GM12874 (cell line): ENCODE measurements at regions not wholly inside any gene's neighbourhood (a gene's known extent, or its start where the extent isn't known, plus 50 kb on each side); places are given as distances from the start of the nearest gene placed in this dataset.

Experiments used
- TF ChIP-seq, protein P1 (sequence below): IDR thresholded peaks from 2 replicates; pipeline ENCODE4 v1.5.1; 2011; ENCODE audit warnings: low read depth, mild to moderate bottlenecking, control low read depth, low read length, moderate library complexity; ENCODE audit not compliant: insufficient read depth

DNA sequence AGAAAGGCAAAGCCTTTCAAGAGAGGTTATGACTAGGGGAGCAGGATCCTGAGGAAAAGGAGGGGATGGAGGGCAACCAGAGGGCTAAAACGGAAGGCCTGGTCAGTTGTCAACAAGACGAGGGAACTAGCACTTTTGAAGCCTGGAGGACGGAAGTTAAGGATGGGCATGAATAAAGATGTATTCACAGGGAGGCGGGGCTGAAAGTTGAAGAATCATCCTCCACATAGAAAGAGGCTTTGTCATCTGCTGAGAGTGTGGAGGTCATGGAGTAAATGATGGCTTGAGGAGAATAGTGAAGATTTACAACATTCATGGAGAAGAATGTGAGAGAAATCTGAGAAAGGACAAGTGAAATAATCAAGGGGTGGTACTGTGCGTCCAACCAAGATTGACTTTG is 137.5 kb downstream of the MAGEB17 start:
- TF ChIP-seq, protein P1, sequence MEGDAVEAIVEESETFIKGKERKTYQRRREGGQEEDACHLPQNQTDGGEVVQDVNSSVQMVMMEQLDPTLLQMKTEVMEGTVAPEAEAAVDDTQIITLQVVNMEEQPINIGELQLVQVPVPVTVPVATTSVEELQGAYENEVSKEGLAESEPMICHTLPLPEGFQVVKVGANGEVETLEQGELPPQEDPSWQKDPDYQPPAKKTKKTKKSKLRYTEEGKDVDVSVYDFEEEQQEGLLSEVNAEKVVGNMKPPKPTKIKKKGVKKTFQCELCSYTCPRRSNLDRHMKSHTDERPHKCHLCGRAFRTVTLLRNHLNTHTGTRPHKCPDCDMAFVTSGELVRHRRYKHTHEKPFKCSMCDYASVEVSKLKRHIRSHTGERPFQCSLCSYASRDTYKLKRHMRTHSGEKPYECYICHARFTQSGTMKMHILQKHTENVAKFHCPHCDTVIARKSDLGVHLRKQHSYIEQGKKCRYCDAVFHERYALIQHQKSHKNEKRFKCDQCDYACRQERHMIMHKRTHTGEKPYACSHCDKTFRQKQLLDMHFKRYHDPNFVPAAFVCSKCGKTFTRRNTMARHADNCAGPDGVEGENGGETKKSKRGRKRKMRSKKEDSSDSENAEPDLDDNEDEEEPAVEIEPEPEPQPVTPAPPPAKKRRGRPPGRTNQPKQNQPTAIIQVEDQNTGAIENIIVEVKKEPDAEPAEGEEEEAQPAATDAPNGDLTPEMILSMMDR, result no peak

DNA sequence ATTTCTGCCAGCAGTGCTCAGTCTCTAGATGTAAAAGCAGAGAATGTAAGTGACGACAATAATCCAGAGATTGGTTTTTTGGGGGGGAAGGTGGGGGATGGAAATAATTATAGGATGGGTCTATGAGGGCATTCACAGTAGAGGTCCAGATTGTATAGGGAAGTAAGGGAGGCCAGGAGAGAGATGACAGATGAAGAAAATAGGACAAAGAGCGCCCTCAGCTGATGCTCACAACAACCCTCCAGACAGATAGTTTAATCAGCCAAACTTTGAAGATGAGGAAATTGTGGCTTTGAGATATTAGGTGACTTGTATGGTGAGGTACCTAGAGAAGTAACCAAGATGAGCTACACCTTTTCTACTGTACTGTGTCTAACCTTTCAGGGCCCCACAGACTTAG is 137.9 kb downstream of the MAGEB17 start:
- TF ChIP-seq, protein P1, result no peak

DNA sequence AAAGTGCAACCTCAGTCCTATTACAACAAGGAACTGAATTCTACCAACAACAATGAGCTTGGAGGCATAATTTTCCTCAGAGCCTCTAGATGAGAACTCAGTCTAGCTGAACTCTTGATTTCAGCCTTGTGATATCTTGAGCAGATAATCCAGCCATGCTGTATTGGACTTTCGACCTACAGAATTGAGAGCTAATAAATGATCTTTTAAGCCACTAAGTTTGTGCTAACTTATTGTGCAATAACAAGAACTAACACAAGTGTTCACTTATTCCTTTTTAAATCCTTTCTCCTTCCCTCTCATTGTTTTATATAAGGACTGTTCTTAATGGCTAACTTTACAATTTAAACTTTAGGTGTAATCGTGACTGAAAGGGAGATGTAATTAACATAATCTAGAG is 140.7 kb downstream of the MAGEB17 start:
- TF ChIP-seq, protein P1, result no peak

DNA sequence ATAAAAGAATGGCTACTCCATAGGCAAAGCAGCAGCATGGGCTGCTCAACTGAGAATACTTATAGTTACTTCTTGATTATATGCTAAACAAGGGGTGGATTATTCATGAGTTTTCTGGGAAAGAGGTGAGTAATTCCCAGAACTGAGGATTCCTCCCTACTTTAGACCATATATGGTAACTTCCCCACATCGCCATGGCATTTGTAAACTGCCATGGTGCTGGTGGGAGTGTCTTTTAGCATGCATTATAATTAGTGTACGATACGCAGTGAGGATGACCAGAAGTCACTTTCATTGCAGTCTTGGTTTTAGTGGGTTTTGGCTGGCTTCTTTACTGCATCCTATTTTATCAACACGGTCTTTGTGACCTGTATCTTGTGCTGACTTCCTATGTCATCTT is 141.5 kb downstream of the MAGEB17 start:
- TF ChIP-seq, protein P1, result no peak

DNA sequence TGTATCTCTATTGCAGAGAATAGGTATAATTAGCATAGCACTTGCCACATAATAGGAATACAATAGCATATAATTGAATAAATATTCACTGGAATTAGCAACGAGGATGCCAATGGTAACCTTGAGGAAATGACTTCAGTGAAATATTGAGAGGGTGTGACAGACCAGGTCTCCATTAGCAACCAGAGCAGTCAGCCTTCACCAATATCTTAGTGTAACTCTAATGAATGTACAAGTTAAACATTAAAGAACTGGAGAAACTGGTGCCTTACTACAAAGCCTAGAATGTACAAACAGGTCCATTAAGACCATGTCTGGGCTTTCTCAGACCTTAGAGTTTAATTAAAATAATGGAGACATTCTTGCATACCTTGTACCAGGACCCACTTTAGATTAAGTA is 143.0 kb downstream of the MAGEB17 start:
- TF ChIP-seq, protein P1, result no peak

DNA sequence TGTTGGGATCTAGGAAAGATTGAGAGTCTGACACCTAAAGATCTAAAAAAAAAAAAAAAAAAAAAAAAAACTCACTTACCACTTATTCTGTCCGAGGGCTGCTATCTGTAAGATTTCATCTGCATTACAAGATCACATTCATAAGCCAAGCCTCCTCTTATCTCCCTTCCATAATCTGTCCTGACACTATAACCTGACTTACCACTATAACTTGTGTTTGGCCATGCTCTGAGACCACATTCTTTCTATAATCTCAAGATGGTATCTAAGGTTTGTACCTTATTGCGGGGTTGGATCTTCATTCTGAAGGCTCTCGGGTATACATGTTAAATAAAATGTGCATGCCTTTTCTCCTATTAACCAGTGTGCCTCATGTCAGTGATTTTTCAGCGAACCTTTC is 144.4 kb downstream of the MAGEB17 start:
- TF ChIP-seq, protein P1, result no peak

DNA sequence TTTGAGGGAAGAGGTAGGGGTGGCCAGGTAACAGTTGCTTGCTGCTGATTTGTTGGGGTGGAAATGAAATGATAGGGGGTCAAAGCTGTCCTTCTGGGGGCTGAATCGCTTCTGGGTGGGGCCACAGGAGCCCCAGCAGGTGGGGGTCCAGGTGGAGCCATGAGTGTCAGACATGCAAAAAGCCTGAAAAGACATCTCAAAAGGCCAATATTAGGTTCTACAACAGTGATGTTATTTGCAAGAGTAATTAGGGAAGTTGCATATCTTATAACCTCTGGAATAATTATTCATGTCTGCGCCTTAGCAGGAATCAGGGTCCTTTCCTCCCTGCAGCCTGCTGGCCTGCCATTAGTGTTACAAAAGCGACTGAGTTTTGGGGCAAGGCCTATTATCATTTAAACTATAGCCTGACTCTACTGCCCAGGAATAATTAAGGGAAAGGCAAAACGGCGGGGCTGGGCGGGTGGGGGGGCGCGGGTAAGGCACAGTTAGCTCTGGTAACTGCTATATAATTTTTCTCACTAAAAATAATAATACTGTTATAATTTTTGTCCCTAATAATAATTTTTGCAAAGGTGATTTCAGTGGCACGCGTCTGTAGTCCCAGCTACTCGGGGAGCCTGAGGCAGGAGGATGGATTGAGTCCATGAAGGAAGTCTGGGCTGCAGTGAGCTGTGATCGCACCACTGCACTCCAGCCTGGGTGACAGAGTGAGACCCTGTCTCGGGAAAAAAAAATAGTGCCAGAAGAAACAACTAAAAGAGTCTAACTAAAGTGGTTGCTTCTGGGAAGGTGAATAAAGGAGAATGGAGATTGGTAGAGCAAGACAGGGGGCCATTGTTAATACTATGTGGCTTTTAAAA is 145.7 kb downstream of the MAGEB17 start:
- TF ChIP-seq, protein P1, result no peak
